GM12878 (cell line): ENCODE measurements at regions not wholly inside any gene's neighbourhood (a gene's known extent, or its start where the extent isn't known, plus 50 kb on each side); places are given as distances from the start of the nearest gene placed in this dataset.

ENCODE experiments used
- ATAC-seq: fragments of 200-7000 bp; cut with Tn5 transposase; 3 replicates; pipeline ENCODE4 v1.9.1; 2020; ENCODE audit warnings: mild to moderate bottlenecking, moderate library complexity
- BruUV-seq: library from RNA; stranded (reverse); fragments of 400-500 nt; replicated peaks from 2 replicates; lab custom pipeline; 2021; lab: Mats Ljungman, UMichigan
- CTCF ChIA-PET: fragments of 300-600 bp; sonication (Branson Sonifier 250); formaldehyde crosslinking; extraction: SDS; loops from one replicate; lab custom pipeline; 2021; ENCODE audit warnings: inconsistent platforms; lab: Yijun Ruan, JAX
- POLR2A ChIA-PET: fragments of 350-600 bp; formaldehyde crosslinking; extraction: SDS; loops from one replicate; lab custom pipeline; 2021; ENCODE audit warnings: inconsistent platforms; lab: Charles Lee
- RAD21 ChIA-PET: fragments of 300-600 bp; sonication (Branson Sonifier 250); formaldehyde crosslinking; loops from one replicate; lab custom pipeline; 2023; ENCODE audit warnings: antibody characterized with exemption; ENCODE audit not compliant: unreplicated experiment; lab: Charles Lee
- SMC1A ChIA-PET: fragments of 300-600 bp; sonication (Branson Sonifier 250); formaldehyde crosslinking; loops from one replicate; lab custom pipeline; 2023; ENCODE audit not compliant: unreplicated experiment, uncharacterized antibody; lab: Charles Lee
- DNase-seq: peaks from one replicate; pipeline ENCODE4 v3.0.0-alpha.2; 2011; ENCODE audit warnings: low read depth, low spot score
- FAIRE-seq: peaks from 3 replicates; lab custom pipeline; 2011; peaks lifted over from hg19 to GRCh38; lab: Jason Lieb, UNC
- H2AFZ ChIP-seq: 2 replicates; pipeline ENCODE4 v1.6.0; 2011; ENCODE audit warnings: low read depth, low read length, control low read depth; ENCODE audit not compliant: control insufficient read depth
- H3K27ac ChIP-seq: 2 replicates; pipeline ENCODE4 v1.5.1; 2011; ENCODE audit warnings: control low read depth; ENCODE audit not compliant: control insufficient read depth, insufficient read depth
- H3K27me3 ChIP-seq, 2 experiments: replicated peaks in 1 of 2; 2 replicates each; pipeline versions ENCODE4 v1.6.0 to v1.6.1; 2011; ENCODE audit warnings: low read length in 1 of 2; ENCODE audit not compliant: control insufficient read depth in 2 of 2, insufficient read depth in 2 of 2
- H3K36me3 ChIP-seq, 2 experiments: 2 replicates each; pipeline ENCODE4 v1.5.1; 2011; ENCODE audit warnings: low read length in 1 of 2; ENCODE audit not compliant: control insufficient read depth in 2 of 2, insufficient read depth in 2 of 2
- H3K4me1 ChIP-seq: 2 replicates; pipeline ENCODE4 v1.6.1; 2011; ENCODE audit warnings: mild to moderate bottlenecking, low read length, moderate library complexity, mixed read lengths; ENCODE audit not compliant: control insufficient read depth, insufficient read depth
- H3K4me2 ChIP-seq: 2 replicates; pipeline ENCODE4 v1.6.0; 2011; ENCODE audit warnings: control low read depth; ENCODE audit not compliant: control insufficient read depth, insufficient read depth
- H3K4me3 ChIP-seq: fragments of 200-600 bp; sonication (generic); 2 replicates; pipeline ENCODE4 v1.5.1; 2016
- H3K79me2 ChIP-seq: 2 replicates; pipeline ENCODE4 v1.6.0; 2011; ENCODE audit warnings: low read length; ENCODE audit not compliant: control insufficient read depth, insufficient read depth
- H3K9ac ChIP-seq: 2 replicates; pipeline ENCODE4 v1.8.0; 2011; ENCODE audit warnings: low read length, control low read depth, mixed read lengths; ENCODE audit not compliant: control insufficient read depth, insufficient read depth
- H3K9me3 ChIP-seq: replicated peaks from 3 replicates; pipeline ENCODE4 v1.5.1; 2011; ENCODE audit warnings: mild to moderate bottlenecking, low read length; ENCODE audit not compliant: control insufficient read depth, insufficient read depth
- H4K20me1 ChIP-seq: 2 replicates; pipeline ENCODE4 v1.6.0; 2011; ENCODE audit not compliant: control insufficient read depth, insufficient read depth
- BACH1 ChIP-seq: fragments of 450-650 bp; IDR thresholded peaks from 2 replicates; pipeline ENCODE4 v1.6.1; 2017; ENCODE audit warnings: mild to moderate bottlenecking, borderline replicate concordance
- E4F1 ChIP-seq: fragments of 450-650 bp; IDR thresholded peaks from 2 replicates; pipeline ENCODE4 v1.6.1; 2018; ENCODE audit warnings: borderline replicate concordance, mild to moderate bottlenecking; ENCODE audit not compliant: partially characterized antibody
- ETV6 ChIP-seq, 2 experiments: fragments of 450-650 bp in 1 of 2; IDR thresholded peaks in 1 of 2; conservative IDR thresholded peaks in 1 of 2; 2 replicates each; pipeline ENCODE4 v1.6.1; 2014; ENCODE audit warnings: antibody characterized with exemption in 1 of 2, borderline replicate concordance in 1 of 2, low read depth in 1 of 2, mild to moderate bottlenecking in 1 of 2, moderate library complexity in 1 of 2
- KLF5 ChIP-seq: fragments of 450-650 bp; IDR thresholded peaks from 2 replicates; pipeline ENCODE4 v1.6.1; 2014; ENCODE audit warnings: mild to moderate bottlenecking; ENCODE audit not compliant: partially characterized antibody
- SMC3 ChIP-seq: IDR thresholded peaks from 2 replicates; pipeline ENCODE4 v1.6.1; 2011; ENCODE audit warnings: low read length, improper control_type of control experiment, borderline replicate concordance
- SPI1 ChIP-seq: IDR thresholded peaks from 2 replicates; pipeline ENCODE4 v1.6.1; 2011; ENCODE audit warnings: low read depth, mild to moderate bottlenecking, low read length, moderate library complexity, borderline replicate concordance; ENCODE audit not compliant: insufficient read depth
- STAT3 ChIP-seq: IDR thresholded peaks from 2 replicates; pipeline ENCODE4 v1.6.1; 2011; ENCODE audit warnings: low read depth, low read length, improper control_type of control experiment
- TCF7 ChIP-seq: IDR thresholded peaks from 2 replicates; pipeline ENCODE4 v1.6.1; 2014; ENCODE audit warnings: antibody characterized with exemption, borderline replicate concordance
- ZBED1 ChIP-seq: IDR thresholded peaks from 2 replicates; pipeline ENCODE4 v1.6.1; 2016; ENCODE audit warnings: borderline replicate concordance
- in situ Hi-C: fragments of 300-500 bp; cut with MboI; formaldehyde crosslinking; loops from 9 replicates; pipeline ENCODE4 v1.14.3; 2018; ENCODE audit warnings: mixed read lengths
- intact Hi-C: fragments of 100-400 bp; cut with micrococcal nuclease; formaldehyde crosslinking; loops from one replicate; pipeline ENCODE4 v1.14.2; 2022; ENCODE audit not compliant: unreplicated experiment

GRCh38 chr6:54040545-54040944 lies 70.7 kb upstream of the MLIP start:
- Histone ChIP-seq H4K20me1 (no peaks in the 10 kb centered on the region), H3K36me3 (no peaks in the 10 kb centered on the region), H3K27ac (no peak overlapping the region), H3K9ac (no peak overlapping the region), H3K4me2 (no peak overlapping the region), H3K9me3 (no peaks in the 10 kb centered on the region), H3K27me3 (no peaks in the 10 kb centered on the region), H3K4me1 (no peaks in the 10 kb centered on the region), H3K79me2 (no peaks in the 10 kb centered on the region), H2AFZ (no peak overlapping the region), H3K4me3 (no peak overlapping the region)
- RAD21 ChIA-PET = no interaction called here
- CTCF ChIA-PET = no interaction called here
- FAIRE-seq = no peak
- BruUV-seq = no TSS peak
- in situ Hi-C loops = no loop called here
- SMC1A ChIA-PET = interaction anchor here (1.5 kb wide), 1 partner anchor 204 kb away, joined by 3 read pairs; no protein-coding TSS in a partner anchor
- intact Hi-C loops = no loop called here
- POLR2A ChIA-PET = no interaction called here
- TF ChIP-seq STAT3 (no peak), BACH1 (no peak), SPI1 (no peak), SMC3 (no peak), ZBED1 (no peak), TCF7 (no peak), E4F1 (no peak), KLF5 (no peak), ETV6 (conservative IDR thresholded peaks at IDR 0.05 in 1 of 2, IDR thresholded peaks at IDR 0.05 in 1 of 2; ENCODE audit: borderline replicate concordance in 1 of 2, low read depth in 1 of 2) (no peak)
- DNase-seq = no peak
- no peak for ATAC-seq
